HEK293 (cell line): ENCODE measurements at regions not wholly inside any gene's neighbourhood (a gene's known extent, or its start where the extent isn't known, plus 50 kb on each side); places are given as distances from the start of the nearest gene placed in this dataset.

Source experiments
- CTCF ChIA-PET: fragments of 350-600 bp; formaldehyde crosslinking; extraction: SDS; loops from one replicate; lab custom pipeline; 2021; ENCODE audit warnings: antibody characterized with exemption; lab: Yijun Ruan, JAX
- POLR2A ChIA-PET: fragments of 300-600 bp; formaldehyde crosslinking; extraction: SDS; loops from one replicate; lab custom pipeline; 2020; ENCODE audit warnings: antibody characterized with exemption, inconsistent platforms; lab: Yijun Ruan, JAX
- H3K27ac ChIP-seq: fragments of 200-500 bp; sonication (Bioruptor generic); 2 replicates; pipeline ENCODE4 v1.5.1; 2014; ENCODE audit warnings: low read depth, low read length, control low read depth, inconsistent platforms; ENCODE audit errors: extremely low read depth
- H3K36me3 ChIP-seq, 2 experiments: fragments of 200-500 bp in 1 of 2; sonication (Bioruptor generic) in 1 of 2; 1 replicate in 1 of 2; 2 replicates in 1 of 2; pipeline ENCODE4 v1.5.1; 2014 to 2017; ENCODE audit warnings: inconsistent platforms in 2 of 2, low read length in 2 of 2; ENCODE audit not compliant: control insufficient read depth in 2 of 2, insufficient read depth in 1 of 2
- H3K4me1 ChIP-seq: fragments of 200-500 bp; sonication (Bioruptor generic); 2 replicates; pipeline ENCODE4 v1.5.1; 2014; ENCODE audit warnings: mild to moderate bottlenecking, low read length, inconsistent platforms; ENCODE audit not compliant: control insufficient read depth, insufficient read depth
- H3K4me3 ChIP-seq: 2 replicates; pipeline ENCODE4 v1.5.1; 2011; ENCODE audit warnings: low read depth, mild to moderate bottlenecking, control low read depth, low read length, moderate library complexity
- H3K9me3 ChIP-seq: fragments of 200-500 bp; sonication (Bioruptor generic); 2 replicates; pipeline ENCODE4 v1.5.1; 2014; ENCODE audit warnings: low read depth, low read length, inconsistent platforms; ENCODE audit not compliant: control insufficient read depth, insufficient read depth
- GLI4 ChIP-seq: fragments of 450-650 bp; formaldehyde crosslinking; IDR thresholded peaks from 2 replicates; pipeline ENCODE4 v1.5.1; 2016; ENCODE audit warnings: missing biosample characterization, missing genetic modification characterization
- GLIS2 ChIP-seq: fragments of 450-650 bp; formaldehyde crosslinking; IDR thresholded peaks from 2 replicates; pipeline ENCODE4 v1.5.1; 2016; ENCODE audit warnings: missing biosample characterization, missing genetic modification characterization
- KLF16 ChIP-seq: fragments of 450-650 bp; formaldehyde crosslinking; IDR thresholded peaks from 2 replicates; pipeline ENCODE4 v1.5.1; 2017; ENCODE audit warnings: missing biosample characterization, missing genetic modification characterization
- OSR2 ChIP-seq: fragments of 450-650 bp; formaldehyde crosslinking; IDR thresholded peaks from 2 replicates; pipeline ENCODE4 v1.5.1; 2016; ENCODE audit warnings: missing biosample characterization, missing genetic modification characterization
- PRDM1 ChIP-seq: fragments of 450-650 bp; formaldehyde crosslinking; IDR thresholded peaks from 2 replicates; pipeline ENCODE4; 2016; ENCODE audit warnings: missing biosample characterization, missing genetic modification characterization
- PRDM10 ChIP-seq: fragments of 450-650 bp; formaldehyde crosslinking; IDR thresholded peaks from 2 replicates; pipeline ENCODE4 v1.5.1; 2016; ENCODE audit warnings: missing biosample characterization, missing genetic modification characterization
- TRIM28 ChIP-seq: IDR thresholded peaks from 2 replicates; pipeline ENCODE4 v1.6.1; 2011; ENCODE audit warnings: low read length, control low read depth, borderline replicate concordance
- ZBTB17 ChIP-seq: fragments of 450-650 bp; formaldehyde crosslinking; IDR thresholded peaks from 2 replicates; pipeline ENCODE4 v1.5.1; 2016; ENCODE audit warnings: missing biosample characterization, missing genetic modification characterization
- ZBTB21 ChIP-seq: fragments of 450-650 bp; formaldehyde crosslinking; IDR thresholded peaks from 2 replicates; pipeline ENCODE4 v1.5.1; 2017; ENCODE audit warnings: missing biosample characterization, missing genetic modification characterization
- ZBTB48 ChIP-seq: fragments of 450-650 bp; formaldehyde crosslinking; IDR thresholded peaks from 2 replicates; pipeline ENCODE4 v1.5.1; 2016; ENCODE audit warnings: missing biosample characterization, missing genetic modification characterization
- ZBTB7A ChIP-seq: fragments of 450-650 bp; formaldehyde crosslinking; IDR thresholded peaks from 2 replicates; pipeline ENCODE4 v1.5.1; 2016; ENCODE audit warnings: low read depth, missing biosample characterization, missing genetic modification characterization
- ZNF16 ChIP-seq: fragments of 450-650 bp; formaldehyde crosslinking; IDR thresholded peaks from 2 replicates; pipeline ENCODE4 v1.5.1; 2016; ENCODE audit warnings: low read depth, missing biosample characterization, missing genetic modification characterization
- ZNF223 ChIP-seq: fragments of 450-650 bp; formaldehyde crosslinking; IDR thresholded peaks from 2 replicates; pipeline ENCODE4 v1.5.1; 2016; ENCODE audit warnings: missing biosample characterization, missing genetic modification characterization
- ZNF350 ChIP-seq: fragments of 450-650 bp; formaldehyde crosslinking; IDR thresholded peaks from 2 replicates; pipeline ENCODE4 v1.5.0; 2017; ENCODE audit warnings: missing biosample characterization, mild to moderate bottlenecking, missing genetic modification characterization
- ZNF423 ChIP-seq: fragments of 450-650 bp; formaldehyde crosslinking; IDR thresholded peaks from 2 replicates; pipeline ENCODE4 v1.5.1; 2016; ENCODE audit warnings: missing biosample characterization, missing genetic modification characterization
- ZNF449 ChIP-seq: fragments of 450-650 bp; formaldehyde crosslinking; IDR thresholded peaks from 2 replicates; pipeline ENCODE4 v1.5.1; 2017; ENCODE audit warnings: missing biosample characterization, mild to moderate bottlenecking, missing genetic modification characterization, moderate library complexity
- ZNF529 ChIP-seq: fragments of 450-650 bp; formaldehyde crosslinking; IDR thresholded peaks from 2 replicates; pipeline ENCODE4 v1.5.1; 2017; ENCODE audit warnings: missing genetic modification characterization, missing biosample characterization; ENCODE audit not compliant: insufficient replicate concordance
- ZNF558 ChIP-seq: fragments of 450-650 bp; formaldehyde crosslinking; IDR thresholded peaks from 2 replicates; pipeline ENCODE4 v1.5.1; 2016; ENCODE audit warnings: missing biosample characterization, missing genetic modification characterization
- ZNF561 ChIP-seq: fragments of 450-650 bp; IDR thresholded peaks from 2 replicates; pipeline ENCODE4 v1.5.1; 2018; ENCODE audit warnings: missing biosample characterization, missing genetic modification characterization, borderline replicate concordance
- ZNF585B ChIP-seq: fragments of 450-650 bp; formaldehyde crosslinking; IDR thresholded peaks from 2 replicates; pipeline ENCODE4 v1.5.1; 2016; ENCODE audit warnings: missing biosample characterization, missing genetic modification characterization
- ZNF596 ChIP-seq: fragments of 450-650 bp; IDR thresholded peaks from 2 replicates; pipeline ENCODE4 v1.5.0; 2018; ENCODE audit warnings: missing biosample characterization, mild to moderate bottlenecking, missing genetic modification characterization, moderate library complexity
- ZSCAN23 ChIP-seq: fragments of 450-650 bp; formaldehyde crosslinking; IDR thresholded peaks from 2 replicates; pipeline ENCODE4 v1.5.1; 2016; ENCODE audit warnings: missing biosample characterization, missing genetic modification characterization
- TF ChIP-seq, protein P1 (sequence below): fragments of 450-650 bp; formaldehyde crosslinking; IDR thresholded peaks from 2 replicates; pipeline ENCODE4 v1.5.1; 2016; ENCODE audit warnings: missing biosample characterization, missing genetic modification characterization
- TF ChIP-seq, protein P2 (sequence below): fragments of 450-650 bp; formaldehyde crosslinking; IDR thresholded peaks from 2 replicates; pipeline ENCODE4 v1.5.1; 2017; ENCODE audit warnings: missing biosample characterization, missing genetic modification characterization
- TF ChIP-seq, protein P3 (sequence below): fragments of 450-650 bp; formaldehyde crosslinking; IDR thresholded peaks from 2 replicates; pipeline ENCODE4 v1.5.1; 2016; ENCODE audit warnings: missing biosample characterization, missing genetic modification characterization

DNA sequence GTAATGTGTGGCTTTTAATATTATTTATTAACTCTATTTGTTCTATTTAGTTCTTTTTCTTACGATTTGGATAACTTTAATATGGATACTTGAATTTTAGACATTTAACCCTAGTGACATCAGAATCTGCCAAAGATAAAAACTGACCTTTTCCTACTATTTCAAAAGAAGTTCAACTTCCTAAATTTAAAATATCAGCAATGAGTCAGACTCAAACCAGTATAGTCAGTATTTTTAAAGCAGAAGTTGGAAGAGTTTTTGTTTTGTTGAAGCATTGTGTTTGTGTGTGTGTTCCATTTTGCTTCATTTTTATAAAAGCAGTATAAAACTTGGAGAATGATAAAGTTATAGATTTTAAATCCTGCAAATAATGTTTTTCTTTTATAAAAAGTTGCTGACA is 251.8 kb upstream of the RASA1 start (continued):
- TF ChIP-seq, protein P1, sequence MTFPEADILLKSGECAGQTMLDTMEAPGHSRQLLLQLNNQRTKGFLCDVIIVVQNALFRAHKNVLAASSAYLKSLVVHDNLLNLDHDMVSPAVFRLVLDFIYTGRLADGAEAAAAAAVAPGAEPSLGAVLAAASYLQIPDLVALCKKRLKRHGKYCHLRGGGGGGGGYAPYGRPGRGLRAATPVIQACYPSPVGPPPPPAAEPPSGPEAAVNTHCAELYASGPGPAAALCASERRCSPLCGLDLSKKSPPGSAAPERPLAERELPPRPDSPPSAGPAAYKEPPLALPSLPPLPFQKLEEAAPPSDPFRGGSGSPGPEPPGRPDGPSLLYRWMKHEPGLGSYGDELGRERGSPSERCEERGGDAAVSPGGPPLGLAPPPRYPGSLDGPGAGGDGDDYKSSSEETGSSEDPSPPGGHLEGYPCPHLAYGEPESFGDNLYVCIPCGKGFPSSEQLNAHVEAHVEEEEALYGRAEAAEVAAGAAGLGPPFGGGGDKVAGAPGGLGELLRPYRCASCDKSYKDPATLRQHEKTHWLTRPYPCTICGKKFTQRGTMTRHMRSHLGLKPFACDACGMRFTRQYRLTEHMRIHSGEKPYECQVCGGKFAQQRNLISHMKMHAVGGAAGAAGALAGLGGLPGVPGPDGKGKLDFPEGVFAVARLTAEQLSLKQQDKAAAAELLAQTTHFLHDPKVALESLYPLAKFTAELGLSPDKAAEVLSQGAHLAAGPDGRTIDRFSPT (tag by site-specific recombination): no peak
- TF ChIP-seq PRDM1: no peak
- no peak for TF ChIP-seq ZNF596
- no peak for TF ChIP-seq ZNF561 (tag by site-specific recombination)
- TF ChIP-seq, all 188 proteins: peak for 0

DNA sequence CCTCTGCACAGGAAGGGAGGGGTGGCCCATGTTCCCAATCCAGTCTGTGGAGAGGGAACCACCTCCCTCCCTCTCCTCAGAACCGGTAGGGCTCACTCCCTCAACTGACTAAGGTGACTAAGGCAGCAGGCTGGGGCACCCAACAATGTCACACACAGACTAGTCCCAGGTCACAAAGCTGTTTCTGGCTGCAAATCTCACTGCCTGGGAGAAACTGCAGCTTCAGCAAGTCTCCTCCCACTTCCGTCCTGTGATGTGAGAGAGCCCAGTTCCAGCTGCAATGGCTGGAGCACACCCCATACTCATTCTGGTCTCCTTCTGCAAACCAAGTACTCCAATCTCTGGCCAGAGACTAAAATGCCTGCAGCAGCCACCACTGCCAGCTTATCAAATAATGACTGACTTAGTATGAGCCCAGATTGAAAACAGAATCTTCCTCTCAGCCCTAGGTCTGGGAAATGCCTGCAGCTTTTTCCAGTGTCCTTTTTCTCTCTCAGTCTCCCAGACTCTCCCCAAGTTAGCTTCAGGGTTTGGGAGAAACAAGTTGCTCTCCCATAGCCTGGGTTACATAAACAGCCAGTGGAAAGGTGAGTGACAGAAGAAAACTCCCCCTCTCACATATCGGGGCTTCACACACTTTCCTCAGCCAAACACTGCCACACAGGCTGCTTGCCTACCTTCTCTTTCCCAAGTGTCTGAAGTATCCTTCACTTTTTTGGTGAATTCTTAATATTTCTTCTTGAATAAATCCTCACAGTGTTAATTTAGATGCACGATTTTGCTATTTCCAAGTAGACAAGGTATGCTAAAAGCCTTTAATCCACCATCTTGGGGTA is 247.4 kb upstream of the RASA1 start:
- H3K9me3 ChIP-seq: no peaks in the 10 kb centered on the region
- ChIA-PET POLR2A (no interaction called here), CTCF (interaction anchor here (0.7 kb wide), 1 partner anchor 362 kb away, joined by 4 read pairs; no protein-coding TSS in a partner anchor)
- H3K4me1 ChIP-seq: 0 out of 2 replicates have a peak, but pooled peaks cover 2% of the 10 kb centered on the region
- no peak overlapping the region for H3K27ac ChIP-seq
- no peaks in the 10 kb centered on the region for H3K36me3 ChIP-seq
- H3K4me3 ChIP-seq: no peak overlapping the region
- TF ChIP-seq, protein P2, sequence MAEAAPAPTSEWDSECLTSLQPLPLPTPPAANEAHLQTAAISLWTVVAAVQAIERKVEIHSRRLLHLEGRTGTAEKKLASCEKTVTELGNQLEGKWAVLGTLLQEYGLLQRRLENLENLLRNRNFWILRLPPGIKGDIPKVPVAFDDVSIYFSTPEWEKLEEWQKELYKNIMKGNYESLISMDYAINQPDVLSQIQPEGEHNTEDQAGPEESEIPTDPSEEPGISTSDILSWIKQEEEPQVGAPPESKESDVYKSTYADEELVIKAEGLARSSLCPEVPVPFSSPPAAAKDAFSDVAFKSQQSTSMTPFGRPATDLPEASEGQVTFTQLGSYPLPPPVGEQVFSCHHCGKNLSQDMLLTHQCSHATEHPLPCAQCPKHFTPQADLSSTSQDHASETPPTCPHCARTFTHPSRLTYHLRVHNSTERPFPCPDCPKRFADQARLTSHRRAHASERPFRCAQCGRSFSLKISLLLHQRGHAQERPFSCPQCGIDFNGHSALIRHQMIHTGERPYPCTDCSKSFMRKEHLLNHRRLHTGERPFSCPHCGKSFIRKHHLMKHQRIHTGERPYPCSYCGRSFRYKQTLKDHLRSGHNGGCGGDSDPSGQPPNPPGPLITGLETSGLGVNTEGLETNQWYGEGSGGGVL (tag by site-specific recombination): peak; percentile 31; the same call in 1 of the 2 replicates
- TF ChIP-seq ZBTB21 (tag by site-specific recombination) (no peak), ZNF449 (tag by site-specific recombination) (0 out of 2 replicates have a peak, but pooled peaks have one; percentile 22), ZNF558 (tag by site-specific recombination) (no peak), GLIS2 (tag by site-specific recombination) (no peak), ZNF16 (no peak), KLF16 (tag by site-specific recombination) (no peak), ZNF585B (tag by site-specific recombination) (no peak), PRDM10 (tag by site-specific recombination) (peak; percentile 39; the same call in 1 of the 2 replicates), ZBTB48 (tag by site-specific recombination) (no peak), TRIM28 (no peak), ZNF350 (tag by site-specific recombination) (no peak), GLI4 (tag by site-specific recombination) (no peak), ZBTB7A (tag by site-specific recombination) (no peak), ZNF223 (tag by site-specific recombination) (no peak), OSR2 (no peak), ZBTB17 (tag by site-specific recombination) (peak; percentile 24; the same call in 1 of the 2 replicates), ZNF529 (no peak), ZSCAN23 (no peak), ZNF423 (tag by site-specific recombination) (no peak)
- TF ChIP-seq, protein P3, sequence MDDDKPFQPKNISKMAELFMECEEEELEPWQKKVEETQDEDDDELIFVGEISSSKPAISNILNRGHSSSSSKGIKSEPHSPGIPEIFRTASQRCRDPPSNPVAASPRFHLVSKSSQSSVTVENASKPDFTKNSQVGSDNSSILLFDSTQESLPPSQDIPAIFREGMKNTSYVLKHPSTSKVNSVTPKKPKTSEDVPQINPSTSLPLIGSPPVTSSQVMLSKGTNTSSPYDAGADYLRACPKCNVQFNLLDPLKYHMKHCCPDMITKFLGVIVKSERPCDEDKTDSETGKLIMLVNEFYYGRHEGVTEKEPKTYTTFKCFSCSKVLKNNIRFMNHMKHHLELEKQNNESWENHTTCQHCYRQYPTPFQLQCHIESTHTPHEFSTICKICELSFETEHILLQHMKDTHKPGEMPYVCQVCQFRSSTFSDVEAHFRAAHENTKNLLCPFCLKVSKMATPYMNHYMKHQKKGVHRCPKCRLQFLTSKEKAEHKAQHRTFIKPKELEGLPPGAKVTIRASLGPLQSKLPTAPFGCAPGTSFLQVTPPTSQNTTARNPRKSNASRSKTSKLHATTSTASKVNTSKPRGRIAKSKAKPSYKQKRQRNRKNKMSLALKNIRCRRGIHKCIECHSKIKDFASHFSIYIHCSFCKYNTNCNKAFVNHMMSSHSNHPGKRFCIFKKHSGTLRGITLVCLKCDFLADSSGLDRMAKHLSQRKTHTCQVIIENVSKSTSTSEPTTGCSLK (tag by site-specific recombination): no peak
